OCI-LY7 (cell line): ENCODE measurements at regions not wholly inside any gene's neighbourhood (a gene's known extent, or its start where the extent isn't known, plus 50 kb on each side); places are given as distances from the start of the nearest gene placed in this dataset.

Source experiments
- CTCF ChIP-seq: fragments of 200-600 bp; sonication (generic); conservative IDR thresholded peaks from 2 replicates; pipeline ENCODE4 v1.5.1; 2014; ENCODE audit warnings: mild to moderate bottlenecking, antibody characterized with exemption, low read length, moderate library complexity, mixed read lengths
- EZH2phosphoT487 ChIP-seq: fragments of 200-600 bp; sonication (generic); IDR thresholded peaks from 2 replicates; pipeline ENCODE4 v1.6.1; 2018; ENCODE audit warnings: low read depth, borderline replicate concordance, mild to moderate bottlenecking, mixed run types, antibody characterized with exemption, low read length, moderate library complexity, mixed read lengths

- TF ChIP-seq CTCF (no peak), EZH2phosphoT487 (no peak)
These were observed 194.6 kb upstream of the DYNLRB2 start for GRCh38 chr16:80346111-80346632.
